Renal pelvis (tissue), 1 donor: ENCODE measurements at regions not wholly inside any gene's neighbourhood (a gene's known extent, or its start where the extent isn't known, plus 50 kb on each side); places are given as distances from the start of the nearest gene placed in this dataset.

Experiments
- DNase-seq: peaks from one replicate; pipeline ENCODE4 v3.0.0-alpha.2; 2013

DNA sequence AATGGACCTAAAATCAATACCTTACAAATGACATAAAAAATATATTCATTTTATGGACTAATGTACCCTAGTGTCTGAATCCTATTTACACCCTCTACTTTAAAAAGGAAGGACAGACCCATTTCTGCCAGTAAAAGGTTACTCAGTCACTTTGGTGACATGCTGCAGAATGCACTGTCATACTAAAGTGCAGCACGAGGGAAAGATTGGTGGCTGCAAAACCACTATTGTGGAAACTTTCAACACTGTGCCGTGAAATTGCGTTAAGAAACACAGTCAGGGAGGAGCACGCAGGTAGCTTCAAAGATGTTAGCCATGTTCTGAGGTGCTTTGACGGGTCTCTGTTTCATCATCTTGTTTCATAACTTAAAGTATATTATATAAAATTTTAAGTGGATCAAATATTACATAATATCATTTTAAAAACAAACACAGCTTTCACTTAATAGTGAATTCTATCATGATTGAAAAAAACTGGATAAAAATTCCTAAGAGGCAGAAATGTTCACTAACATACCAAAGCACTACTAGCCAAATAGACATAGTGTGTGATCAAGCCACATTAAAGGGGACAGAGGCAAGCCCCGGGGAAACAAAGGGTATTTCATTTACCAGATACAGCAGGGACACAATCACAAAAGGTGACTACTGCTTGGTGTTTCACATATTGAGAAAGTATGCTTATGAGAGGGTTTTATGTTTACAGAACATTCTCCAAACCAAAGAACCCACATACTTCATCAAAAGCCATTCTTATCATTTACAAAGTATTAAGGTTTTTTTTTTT lies 330.8 kb upstream of the SOX5 start:
- no peak for DNase-seq

DNA sequence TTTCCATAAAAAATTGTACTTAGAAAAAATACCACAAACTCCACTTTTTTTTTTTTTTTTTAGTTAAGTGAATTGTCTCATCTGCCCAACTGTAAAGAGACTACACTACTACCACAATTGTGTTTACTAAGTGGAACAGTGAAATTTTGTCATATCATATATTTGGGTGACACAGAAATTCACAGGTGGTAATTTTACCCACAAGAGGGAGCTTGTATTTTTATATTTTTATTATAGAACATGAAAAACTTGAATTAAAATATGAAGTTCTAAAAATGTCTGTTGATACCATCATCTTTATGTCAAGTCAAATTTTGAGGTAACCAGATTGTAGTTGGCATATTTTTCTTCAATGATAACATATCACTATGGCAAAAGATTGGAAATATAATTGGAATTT lies 329.4 kb upstream of the SOX5 start:
- no peak for DNase-seq

GRCh38 chr12:24270965-24271364 lies 321.5 kb upstream of the SOX5 start:
- no peak for DNase-seq

GRCh38 chr12:24270464-24270863 lies 321.0 kb upstream of the SOX5 start:
- no peak for DNase-seq

GRCh38 chr12:24268663-24269186 lies 319.3 kb upstream of the SOX5 start:
- no peak for DNase-seq

- no peak for DNase-seq
These were observed 317.5 kb upstream of the SOX5 start for GRCh38 chr12:24266982-24267381.

GRCh38 chr12:24256684-24257083 lies 307.2 kb upstream of the SOX5 start:
- no peak for DNase-seq

DNA sequence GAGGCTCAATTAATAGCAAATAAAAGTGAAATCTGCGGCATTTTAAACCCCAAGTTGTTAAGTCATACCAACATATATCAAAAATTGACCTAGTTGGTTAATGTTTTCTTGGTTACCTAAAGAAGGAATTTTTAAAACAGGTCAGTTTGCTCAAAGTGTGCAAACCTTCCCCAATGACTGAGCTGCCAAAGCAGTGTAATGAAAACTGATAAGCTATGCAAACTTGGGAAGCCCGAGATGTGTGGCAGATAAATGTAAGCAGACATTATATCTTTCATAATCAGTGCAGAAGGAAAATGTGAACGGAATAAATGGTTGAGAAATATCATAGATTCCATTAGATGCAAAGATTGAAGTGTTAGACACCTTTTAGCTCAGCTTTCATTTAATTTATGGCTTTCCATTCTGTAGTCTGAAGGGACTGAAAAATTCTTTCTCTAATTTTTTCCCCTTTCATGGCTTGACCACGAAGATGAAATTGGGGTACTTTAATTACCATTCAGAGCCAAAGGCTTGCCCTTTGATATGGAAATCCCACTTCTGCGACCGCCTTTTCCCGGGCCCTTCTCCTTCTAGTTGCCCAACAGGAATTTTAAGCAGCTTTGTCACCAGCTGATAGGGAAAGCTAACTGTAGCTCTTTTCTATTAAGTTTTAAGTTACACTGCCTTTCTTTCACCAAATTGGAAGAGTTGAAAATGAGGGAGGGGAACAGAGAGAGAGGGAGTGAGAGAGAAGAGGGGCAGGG lies 306.6 kb upstream of the SOX5 start:
- no peak for DNase-seq

GRCh38 chr12:24252602-24253001 lies 303.1 kb upstream of the SOX5 start:
- no peak for DNase-seq

GRCh38 chr12:24246934-24247333 lies 297.5 kb upstream of the SOX5 start:
- no peak for DNase-seq

GRCh38 chr12:24246376-24246775 lies 296.9 kb upstream of the SOX5 start:
- no peak for DNase-seq

GRCh38 chr12:24244801-24245200 lies 295.3 kb upstream of the SOX5 start:
- no peak for DNase-seq

DNA sequence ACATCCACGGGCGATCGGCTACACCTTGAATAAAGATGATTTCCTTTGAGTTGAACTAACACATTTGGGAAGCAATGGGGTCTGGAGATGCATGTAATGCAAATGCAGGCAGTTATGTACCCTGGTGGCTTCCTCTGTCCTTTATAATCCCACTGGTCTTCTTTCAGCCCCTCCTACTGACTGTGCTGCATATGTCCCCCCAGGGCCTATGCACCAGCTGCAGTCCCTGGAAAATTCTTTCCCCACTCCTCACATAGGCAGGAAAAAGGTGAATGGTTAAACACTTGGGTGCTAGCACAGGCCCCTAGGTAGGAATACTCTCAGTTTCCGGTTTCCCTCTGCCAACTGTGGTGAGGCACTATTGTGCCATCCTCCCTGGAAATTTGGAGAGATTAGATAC lies 294.8 kb upstream of the SOX5 start:
- DNase-seq, result no peak

DNA sequence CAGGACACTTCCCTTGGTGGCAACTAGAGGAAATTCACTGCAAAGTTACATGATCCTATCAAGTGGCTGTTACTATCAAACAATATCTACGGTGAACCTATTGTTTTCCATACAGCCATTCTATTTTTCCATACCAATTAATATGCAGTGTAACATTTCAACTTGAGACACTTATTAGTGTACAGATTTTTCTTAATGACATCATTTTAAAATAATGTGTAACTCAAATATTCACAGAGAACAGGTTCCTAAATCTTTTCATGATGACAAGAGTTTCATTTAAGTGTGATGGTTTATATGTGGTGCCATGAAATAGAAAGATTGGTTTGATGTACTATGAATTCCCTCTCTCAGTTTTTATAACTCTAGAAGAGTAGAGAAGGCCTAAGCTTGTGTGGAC lies 291.2 kb upstream of the SOX5 start:
- no peak for DNase-seq

- no peak for DNase-seq
These were observed 284.2 kb upstream of the SOX5 start for GRCh38 chr12:24233519-24234246.

- DNase-seq, result no peak
These were observed 283.1 kb upstream of the SOX5 start for GRCh38 chr12:24232531-24232930.

- no peak for DNase-seq
These were observed 281.8 kb upstream of the SOX5 start for GRCh38 chr12:24231298-24231697.

DNA sequence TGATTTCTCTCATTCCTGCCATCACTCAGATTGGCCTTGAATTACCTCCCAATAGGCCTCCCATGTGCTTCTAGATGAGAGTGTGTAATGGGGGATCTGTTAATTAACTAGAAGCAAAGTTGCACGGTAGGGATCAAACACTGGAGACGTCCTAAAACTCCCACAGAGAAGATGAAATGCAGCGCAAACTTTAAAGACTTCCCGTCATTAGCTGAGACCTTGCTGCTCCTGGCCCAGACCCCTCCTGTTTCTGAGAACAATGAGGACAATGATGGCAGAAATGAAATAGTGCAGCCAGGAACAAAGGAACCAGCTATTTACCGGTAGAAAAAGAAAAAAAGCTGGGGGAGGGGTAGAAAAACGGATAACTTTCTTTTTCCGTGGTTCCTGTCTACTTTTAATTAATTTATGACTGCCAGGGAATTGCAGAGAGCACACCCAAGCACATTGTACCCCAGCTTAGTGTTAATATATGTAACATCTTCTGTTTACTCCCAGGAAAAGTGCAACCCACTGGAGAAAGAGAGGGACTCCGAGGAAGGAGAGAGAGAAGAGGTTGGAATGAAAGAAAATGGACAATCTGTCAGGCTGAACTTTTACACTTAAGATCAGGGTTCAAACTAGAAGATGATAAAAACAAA lies 280.7 kb upstream of the SOX5 start:
- DNase-seq, result peak; percentile 27

DNA sequence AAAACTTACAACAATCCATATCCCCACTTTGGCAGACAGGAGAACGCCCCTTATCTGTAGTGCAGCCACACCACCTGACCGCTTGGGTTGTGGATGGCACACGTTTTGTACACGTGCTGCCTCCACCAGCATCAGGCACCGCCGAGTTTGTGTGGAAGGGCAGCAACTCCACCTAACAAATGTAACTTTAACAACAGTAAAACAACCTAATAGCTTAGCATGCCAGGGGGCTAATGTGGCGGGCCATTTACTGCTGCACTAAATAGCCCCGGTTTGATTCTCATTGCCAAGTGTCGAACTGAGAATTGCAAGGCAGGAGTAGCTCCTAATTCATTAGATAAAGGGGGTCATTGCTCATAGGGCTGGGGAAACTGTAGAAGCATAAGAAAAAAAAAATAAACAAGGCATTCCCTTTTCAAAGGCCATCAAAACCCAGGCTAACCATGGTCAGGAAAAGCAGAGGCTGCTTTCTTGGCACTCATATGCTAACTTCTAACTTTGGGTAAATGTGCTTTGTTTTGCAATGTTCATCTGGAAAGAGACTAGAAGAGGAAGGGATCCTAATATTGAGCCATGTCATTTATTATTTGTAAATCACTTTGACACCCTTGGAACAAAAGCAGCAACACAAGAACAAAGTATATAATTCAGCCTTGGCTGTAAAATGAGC lies 279.7 kb upstream of the SOX5 start:
- no peak for DNase-seq

DNA sequence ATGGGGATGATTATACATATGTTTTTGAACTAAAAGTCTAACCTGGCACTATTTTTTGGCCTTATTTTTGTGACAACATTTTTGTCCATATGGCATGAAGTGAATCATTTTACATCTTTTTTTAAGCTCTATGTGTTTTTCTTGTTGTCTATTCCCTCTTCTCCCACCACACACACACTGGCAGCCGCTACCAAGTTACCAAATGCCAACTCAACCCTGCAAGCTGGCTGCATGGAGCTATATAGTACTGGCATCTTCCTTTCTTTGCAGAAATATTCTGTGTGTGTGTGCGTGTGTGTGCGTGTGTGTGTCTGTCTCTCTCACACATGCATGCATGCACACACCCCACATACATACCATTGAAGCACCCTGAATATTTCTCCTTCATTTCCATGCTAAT lies 278.9 kb upstream of the SOX5 start:
- DNase-seq, result no peak

- no peak for DNase-seq
These were observed 278.1 kb upstream of the SOX5 start for GRCh38 chr12:24227551-24227950.
